H9 (cell line): ENCODE measurements at regions not wholly inside any gene's neighbourhood (a gene's known extent, or its start where the extent isn't known, plus 50 kb on each side); places are given as distances from the start of the nearest gene placed in this dataset.

Source experiments
- DNase-seq: peaks from one replicate; pipeline ENCODE4 v3.0.0-alpha.2; 2017
- H2AFZ ChIP-seq: one replicate; pipeline ENCODE4 v1.6.1; 2013; ENCODE audit warnings: mild to moderate bottlenecking, low read length, control low read depth, moderate library complexity
- H2AK5ac ChIP-seq: 2 replicates; pipeline ENCODE4 v1.6.1; 2013; ENCODE audit warnings: low read length, control low read depth, mixed read lengths; ENCODE audit not compliant: insufficient read length
- H2BK120ac ChIP-seq: one replicate; pipeline ENCODE4 v1.6.1; 2013; ENCODE audit warnings: low read depth, mild to moderate bottlenecking, low read length, control low read depth, inconsistent platforms; ENCODE audit not compliant: poor library complexity, severe bottlenecking
- H2BK12ac ChIP-seq: 2 replicates; pipeline ENCODE4 v1.6.1; 2013; ENCODE audit warnings: low read length, control low read depth, mixed read lengths, low read depth; ENCODE audit not compliant: insufficient read length
- H2BK15ac ChIP-seq: 2 replicates; pipeline ENCODE4 v1.6.1; 2013; ENCODE audit warnings: low read depth, low read length, control low read depth
- H2BK20ac ChIP-seq: one replicate; pipeline ENCODE4 v1.6.1; 2013; ENCODE audit warnings: low read depth, mild to moderate bottlenecking, low read length, control low read depth, inconsistent platforms; ENCODE audit not compliant: poor library complexity, severe bottlenecking
- H2BK5ac ChIP-seq: 2 replicates; pipeline ENCODE4 v1.6.1; 2013; ENCODE audit warnings: low read length, control low read depth, mixed read lengths; ENCODE audit not compliant: insufficient read length
- H3K14ac ChIP-seq: 2 replicates; pipeline ENCODE4 v1.6.1; 2013; ENCODE audit warnings: low read length, control low read depth; ENCODE audit not compliant: insufficient read depth
- H3K18ac ChIP-seq: 2 replicates; pipeline ENCODE4 v1.6.1; 2013; ENCODE audit warnings: low read depth, mild to moderate bottlenecking, mixed read lengths, low read length, control low read depth; ENCODE audit not compliant: insufficient read length
- H3K23ac ChIP-seq: 2 replicates; pipeline ENCODE4 v1.6.1; 2013; ENCODE audit warnings: low read length, control low read depth, mixed read lengths, low read depth; ENCODE audit not compliant: insufficient read length
- H3K23me2 ChIP-seq: 2 replicates; pipeline ENCODE4 v1.6.1; 2013; ENCODE audit warnings: low read depth, mild to moderate bottlenecking, mixed read lengths, low read length, control low read depth; ENCODE audit not compliant: insufficient read length, poor library complexity, severe bottlenecking
- H3K27ac ChIP-seq: 2 replicates; pipeline ENCODE4 v1.5.1; 2013; ENCODE audit warnings: low read length, control low read depth, mixed read lengths, low read depth; ENCODE audit not compliant: insufficient read length
- H3K27me3 ChIP-seq: 2 replicates; pipeline ENCODE4 v1.6.1; 2013; ENCODE audit warnings: low read length, control low read depth, inconsistent platforms; ENCODE audit not compliant: insufficient read depth
- H3K4ac ChIP-seq: 2 replicates; pipeline ENCODE4 v1.6.1; 2013; ENCODE audit warnings: low read depth, mild to moderate bottlenecking, control low read depth, inconsistent platforms, low read length, moderate library complexity
- H3K4me1 ChIP-seq: 2 replicates; pipeline ENCODE4 v1.6.1; 2013; ENCODE audit warnings: low read length, control low read depth, inconsistent platforms; ENCODE audit not compliant: insufficient read depth
- H3K4me2 ChIP-seq: 2 replicates; pipeline ENCODE4 v1.6.1; 2013; ENCODE audit warnings: low read length, control low read depth, mixed read lengths; ENCODE audit not compliant: insufficient read length, insufficient read depth
- H3K56ac ChIP-seq: 2 replicates; pipeline ENCODE4 v1.6.1; 2013; ENCODE audit warnings: low read depth, mild to moderate bottlenecking, mixed read lengths, low read length, control low read depth; ENCODE audit not compliant: insufficient read length
- H3K79me1 ChIP-seq: 2 replicates; pipeline ENCODE4 v1.6.1; 2013; ENCODE audit warnings: low read depth, mild to moderate bottlenecking, moderate library complexity, low read length, control low read depth, inconsistent platforms; ENCODE audit not compliant: insufficient read depth, poor library complexity, severe bottlenecking
- H3K79me2 ChIP-seq: 2 replicates; pipeline ENCODE4 v1.6.1; 2013; ENCODE audit warnings: low read length, control low read depth, inconsistent platforms; ENCODE audit not compliant: insufficient read depth
- H3K9ac ChIP-seq: 2 replicates; pipeline ENCODE4 v1.6.1; 2013; ENCODE audit warnings: low read length, control low read depth, mixed read lengths; ENCODE audit not compliant: insufficient read length; ENCODE audit errors: extremely low read depth
- H3K9me3 ChIP-seq: one replicate; pipeline ENCODE4 v1.6.1; 2013; ENCODE audit warnings: low read depth, low read length, inconsistent platforms; ENCODE audit not compliant: control insufficient read depth
- H3T11ph ChIP-seq: one replicate; pipeline ENCODE4 v1.6.1; 2013; ENCODE audit warnings: mild to moderate bottlenecking, low read length, control low read depth, inconsistent platforms
- H4K20me1 ChIP-seq: one replicate; pipeline ENCODE4 v1.6.1; 2013; ENCODE audit not compliant: control insufficient read depth, insufficient read length, insufficient read depth
- H4K5ac ChIP-seq: 2 replicates; pipeline ENCODE4 v1.6.1; 2013; ENCODE audit warnings: low read depth, mild to moderate bottlenecking, mixed read lengths, low read length, control low read depth; ENCODE audit not compliant: insufficient read length
- H4K8ac ChIP-seq: replicated peaks from 2 replicates; pipeline ENCODE4 v1.6.1; 2013; ENCODE audit warnings: low read length, control low read depth, mixed read lengths, low read depth; ENCODE audit not compliant: insufficient read length
- H4K91ac ChIP-seq: 2 replicates; pipeline ENCODE4 v1.6.1; 2013; ENCODE audit warnings: low read depth, mild to moderate bottlenecking, moderate library complexity, mixed read lengths, low read length, control low read depth; ENCODE audit not compliant: insufficient read length
- H3K27ac Mint-ChIP-seq, 3 experiments: 2 replicates in 2 of 3; 3 replicates in 1 of 3; pipeline ENCODE4 v1.8.0; 2020 to 2021; ENCODE audit warnings: mixed read lengths in 3 of 3, mild to moderate bottlenecking in 1 of 3, moderate library complexity in 1 of 3
- H3K27me3 Mint-ChIP-seq: 2 replicates; pipeline ENCODE4 v1.8.0; 2021; ENCODE audit warnings: low read depth, mild to moderate bottlenecking, moderate library complexity, mixed read lengths
- H3K36me3 Mint-ChIP-seq, 3 experiments: 2 replicates in 2 of 3; 3 replicates in 1 of 3; pipeline ENCODE4 v1.8.0; 2020 to 2021; ENCODE audit warnings: low read depth in 3 of 3, mixed read lengths in 3 of 3; ENCODE audit not compliant: insufficient read depth in 1 of 3
- H3K4me1 Mint-ChIP-seq, 2 experiments: 2 replicates each; pipeline ENCODE4 v1.8.0; 2020; ENCODE audit warnings: mixed read lengths in 2 of 2
- H3K4me3 Mint-ChIP-seq, 2 experiments: 2 replicates in 1 of 2; 3 replicates in 1 of 2; pipeline ENCODE4 v1.8.0; 2020 to 2021; ENCODE audit warnings: mild to moderate bottlenecking in 2 of 2, mixed read lengths in 2 of 2, moderate library complexity in 1 of 2
- H3K9me3 Mint-ChIP-seq, 2 experiments: 2 replicates in 1 of 2; 3 replicates in 1 of 2; pipeline ENCODE4 v1.8.0; 2020; ENCODE audit warnings: mild to moderate bottlenecking in 2 of 2, mixed read lengths in 2 of 2, moderate library complexity in 1 of 2
- CTCF ChIP-seq: fragments of 200-600 bp; sonication (generic); conservative IDR thresholded peaks from 3 replicates; pipeline ENCODE4 v1.8.0; 2021; ENCODE audit warnings: antibody characterized with exemption, mild to moderate bottlenecking
- WGBS: extraction: QIAGEN DNeasy Blood & Tissue Kit; methylation state at CpG from one replicate; pipeline ENCODE4 v1.1.7; 2013; ENCODE audit warnings: missing lambda C conversion rate, low lambda C conversion rate, mixed read lengths; ENCODE audit not compliant: insufficient read length; ENCODE audit errors: extremely low coverage; 5-methylcytosine and 5-hydroxymethylcytosine counted together

- Histone ChIP-seq H3K27me3 (no peaks in the 10 kb centered on the region), H3T11ph (no peak overlapping the region), H2BK120ac (no peak overlapping the region), H3K4me1 (no peaks in the 10 kb centered on the region), H4K91ac (no peak overlapping the region), H3K4ac (no peak overlapping the region), H2BK20ac (no peak overlapping the region), H3K9me3 (no peaks in the 10 kb centered on the region), H3K14ac (no peak overlapping the region), H2AFZ (no peak overlapping the region), H3K79me1 (no peaks in the 10 kb centered on the region), H3K79me2 (no peaks in the 10 kb centered on the region), H3K18ac (no peak overlapping the region), H3K27ac (no peak overlapping the region), H3K23ac (no peak overlapping the region), H3K56ac (no peak overlapping the region), H4K8ac (no peak overlapping the region), H2AK5ac (no peak overlapping the region), H3K4me2 (no peak overlapping the region), H3K23me2 (no peaks in the 10 kb centered on the region), H4K20me1 (no peaks in the 10 kb centered on the region), H4K5ac (no peak overlapping the region), H2BK5ac (no peak overlapping the region), H3K9ac (no peak overlapping the region), H2BK12ac (no peak overlapping the region), H2BK15ac (no peak overlapping the region)
- H3K36me3 Mint-ChIP-seq, result peaks cover under 1 to 6% (median 5%) of the 10 kb centered on the region in 3 experiments; a peak in 5 of 7 replicates
- no CpG with 5 or more reads among the region's 3 CpGs for WGBS
- no peaks in the 10 kb centered on the region for H3K4me1 Mint-ChIP-seq
- no peaks in the 10 kb centered on the region for H3K27me3 Mint-ChIP-seq
- TF ChIP-seq CTCF, result no peak
- no peak for DNase-seq
- H3K27ac Mint-ChIP-seq, result no peak overlapping the region
- H3K4me3 Mint-ChIP-seq, result no peak overlapping the region
- peaks cover 7 to 10% of the 10 kb centered on the region in 2 experiments for H3K9me3 Mint-ChIP-seq
Observed at GRCh38 chr11:23315286-23315685, 455.0 kb upstream of the CCDC179 start.
